ENCODE measurements at regions not wholly inside any gene's neighbourhood (a gene's known extent, or its start where the extent isn't known, plus 50 kb on each side); places are given as distances from the start of the nearest gene placed in this dataset.
"Not testable (repeated sequence)": the region's sequence is repeated elsewhere in the genome, so short reads cannot be mapped to it uniquely, and the experiment has no call there.

DNA sequence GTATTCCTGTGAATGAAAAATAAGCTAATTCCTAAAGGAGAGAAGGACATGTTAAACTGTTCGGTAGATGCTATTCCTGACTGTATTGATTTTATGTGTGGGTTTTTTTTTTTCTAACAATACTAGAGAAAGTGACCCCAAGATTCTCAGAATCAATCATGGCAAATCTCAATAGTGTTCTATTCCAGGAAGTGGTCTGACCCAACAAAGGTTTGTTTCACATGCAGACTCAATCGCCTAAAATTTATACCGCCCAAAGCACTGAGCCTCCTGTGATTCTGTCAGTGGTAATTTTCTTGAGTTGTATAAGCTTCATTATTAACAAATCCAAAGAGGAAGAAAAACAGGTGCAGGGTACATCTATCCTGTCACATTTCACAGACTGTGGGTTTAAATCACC is 293.7 kb downstream of the SUCLA2 start:
- TF ChIP-seq, protein P1, sequence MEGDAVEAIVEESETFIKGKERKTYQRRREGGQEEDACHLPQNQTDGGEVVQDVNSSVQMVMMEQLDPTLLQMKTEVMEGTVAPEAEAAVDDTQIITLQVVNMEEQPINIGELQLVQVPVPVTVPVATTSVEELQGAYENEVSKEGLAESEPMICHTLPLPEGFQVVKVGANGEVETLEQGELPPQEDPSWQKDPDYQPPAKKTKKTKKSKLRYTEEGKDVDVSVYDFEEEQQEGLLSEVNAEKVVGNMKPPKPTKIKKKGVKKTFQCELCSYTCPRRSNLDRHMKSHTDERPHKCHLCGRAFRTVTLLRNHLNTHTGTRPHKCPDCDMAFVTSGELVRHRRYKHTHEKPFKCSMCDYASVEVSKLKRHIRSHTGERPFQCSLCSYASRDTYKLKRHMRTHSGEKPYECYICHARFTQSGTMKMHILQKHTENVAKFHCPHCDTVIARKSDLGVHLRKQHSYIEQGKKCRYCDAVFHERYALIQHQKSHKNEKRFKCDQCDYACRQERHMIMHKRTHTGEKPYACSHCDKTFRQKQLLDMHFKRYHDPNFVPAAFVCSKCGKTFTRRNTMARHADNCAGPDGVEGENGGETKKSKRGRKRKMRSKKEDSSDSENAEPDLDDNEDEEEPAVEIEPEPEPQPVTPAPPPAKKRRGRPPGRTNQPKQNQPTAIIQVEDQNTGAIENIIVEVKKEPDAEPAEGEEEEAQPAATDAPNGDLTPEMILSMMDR (IDR thresholded peaks at IDR 0.05; ENCODE audit: low read depth, low read length): no peak
- TF ChIP-seq MYC (IDR thresholded peaks at IDR 0.05; ENCODE audit: low read depth, low read length) (no peak), POLR2A (IDR thresholded peaks at IDR 0.05; ENCODE audit: extremely low read depth, insufficient read length) (no peak)
- TF ChIP-seq, protein P2, sequence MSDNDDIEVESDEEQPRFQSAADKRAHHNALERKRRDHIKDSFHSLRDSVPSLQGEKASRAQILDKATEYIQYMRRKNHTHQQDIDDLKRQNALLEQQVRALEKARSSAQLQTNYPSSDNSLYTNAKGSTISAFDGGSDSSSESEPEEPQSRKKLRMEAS (IDR thresholded peaks at IDR 0.05; ENCODE audit: low read depth, low read length): no peak
- no peak overlapping the region for H3K4me3 ChIP-seq (ENCODE audit: low read depth, low read length)
- no peak for DNase-seq (ENCODE audit: low read depth)

DNA sequence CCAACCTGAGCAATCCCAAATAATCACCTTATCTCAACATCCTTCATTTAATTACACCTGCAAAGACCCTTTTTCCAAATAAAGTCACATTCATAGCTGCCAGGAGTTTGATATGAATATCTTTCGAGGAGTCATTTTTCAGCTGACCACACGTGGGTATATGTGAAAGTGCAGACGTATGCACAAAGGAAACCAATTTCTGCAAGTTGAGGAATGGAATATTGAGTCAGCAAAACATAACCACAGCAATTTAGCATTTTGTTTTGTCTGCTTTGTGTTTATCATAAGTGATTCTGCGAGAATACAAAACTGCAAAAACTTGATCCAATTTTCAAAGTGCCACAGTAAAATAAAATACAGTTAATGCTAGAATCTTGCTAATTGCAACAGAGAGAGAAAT is 295.9 kb downstream of the SUCLA2 start:
- TF ChIP-seq POLR2A (IDR thresholded peaks at IDR 0.05; ENCODE audit: extremely low read depth, insufficient read length) (no peak), MYC (IDR thresholded peaks at IDR 0.05; ENCODE audit: low read depth, low read length) (no peak)
- TF ChIP-seq, protein P1 (IDR thresholded peaks at IDR 0.05; ENCODE audit: low read depth, low read length): no peak
- TF ChIP-seq, protein P2 (IDR thresholded peaks at IDR 0.05; ENCODE audit: low read depth, low read length): no peak
- no peak for DNase-seq (ENCODE audit: low read depth)
- no peak overlapping the region for H3K4me3 ChIP-seq (ENCODE audit: low read depth, low read length)

DNA sequence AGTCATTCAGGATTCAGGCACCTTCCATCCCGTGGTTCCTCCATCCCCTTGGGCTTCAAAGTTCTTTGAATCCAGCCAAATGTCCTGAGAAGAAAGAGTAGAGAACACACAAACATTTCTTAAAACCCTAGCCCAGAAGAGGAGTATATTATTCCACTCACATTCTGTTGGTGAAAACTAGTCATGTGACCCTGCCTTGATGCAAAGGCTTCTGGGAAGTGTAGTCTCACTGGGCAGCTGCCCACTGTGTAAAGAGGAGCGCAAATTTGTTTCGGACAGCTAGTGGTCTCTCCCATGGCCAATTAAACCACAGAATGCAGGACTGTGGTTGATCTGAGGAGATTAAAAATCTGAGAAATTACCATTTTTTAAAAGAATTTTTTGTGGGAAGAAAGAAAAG is 304.4 kb downstream of the SUCLA2 start:
- TF ChIP-seq, protein P2 (IDR thresholded peaks at IDR 0.05; ENCODE audit: low read depth, low read length): no peak
- TF ChIP-seq POLR2A (IDR thresholded peaks at IDR 0.05; ENCODE audit: extremely low read depth, insufficient read length) (no peak), MYC (IDR thresholded peaks at IDR 0.05; ENCODE audit: low read depth, low read length) (no peak)
- TF ChIP-seq, protein P1 (IDR thresholded peaks at IDR 0.05; ENCODE audit: low read depth, low read length): no peak
- no peak for DNase-seq (ENCODE audit: low read depth)
- no peak overlapping the region for H3K4me3 ChIP-seq (ENCODE audit: low read depth, low read length)

DNA sequence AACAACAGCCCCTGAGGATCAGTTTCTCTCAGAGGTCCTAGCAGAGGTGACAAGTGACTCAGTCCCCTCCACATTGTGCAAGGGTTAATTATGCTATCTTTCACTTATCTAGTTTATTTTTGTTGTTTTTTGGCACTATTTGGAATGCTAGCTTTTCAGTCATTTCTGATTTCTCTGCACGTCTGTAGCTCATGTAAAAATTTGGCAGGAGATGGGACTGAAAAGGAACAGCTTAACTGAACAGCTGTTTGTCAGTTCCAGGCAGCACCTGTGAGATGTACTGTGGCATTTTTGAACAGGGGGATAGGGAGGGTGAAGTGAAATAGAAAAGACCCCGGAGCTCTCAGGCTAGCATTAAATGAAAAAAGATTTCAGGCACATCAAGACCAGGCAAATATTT is 313.5 kb downstream of the SUCLA2 start:
- no peak for DNase-seq (ENCODE audit: low read depth)
- H3K4me3 ChIP-seq (ENCODE audit: low read depth, low read length): no peak overlapping the region
- TF ChIP-seq POLR2A (IDR thresholded peaks at IDR 0.05; ENCODE audit: extremely low read depth, insufficient read length) (no peak), MYC (IDR thresholded peaks at IDR 0.05; ENCODE audit: low read depth, low read length) (no peak)
- TF ChIP-seq, protein P1 (IDR thresholded peaks at IDR 0.05; ENCODE audit: low read depth, low read length): no peak
- TF ChIP-seq, protein P2 (IDR thresholded peaks at IDR 0.05; ENCODE audit: low read depth, low read length): no peak

DNA sequence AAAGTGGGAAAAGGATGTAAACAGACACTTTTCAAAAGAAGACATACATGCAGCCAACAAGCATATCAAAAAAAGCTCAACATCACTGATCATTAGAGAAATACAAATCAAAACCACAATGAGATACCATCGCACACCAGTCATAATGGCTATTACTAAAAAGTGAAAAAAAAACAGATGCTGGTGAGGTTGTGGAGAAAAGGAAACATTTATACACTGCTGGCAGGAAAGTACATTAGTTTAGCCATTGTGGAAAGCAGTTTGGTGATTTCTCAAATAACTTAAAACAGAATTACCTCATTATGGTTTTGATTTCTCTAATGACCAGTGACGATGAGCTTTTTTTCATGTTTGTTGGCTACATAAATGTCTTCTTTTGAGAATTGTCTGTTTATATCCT is 315.9 kb downstream of the SUCLA2 start:
- H3K4me3 ChIP-seq (ENCODE audit: low read depth, low read length); DNase-seq (ENCODE audit: low read depth): not testable (repeated sequence)

DNA sequence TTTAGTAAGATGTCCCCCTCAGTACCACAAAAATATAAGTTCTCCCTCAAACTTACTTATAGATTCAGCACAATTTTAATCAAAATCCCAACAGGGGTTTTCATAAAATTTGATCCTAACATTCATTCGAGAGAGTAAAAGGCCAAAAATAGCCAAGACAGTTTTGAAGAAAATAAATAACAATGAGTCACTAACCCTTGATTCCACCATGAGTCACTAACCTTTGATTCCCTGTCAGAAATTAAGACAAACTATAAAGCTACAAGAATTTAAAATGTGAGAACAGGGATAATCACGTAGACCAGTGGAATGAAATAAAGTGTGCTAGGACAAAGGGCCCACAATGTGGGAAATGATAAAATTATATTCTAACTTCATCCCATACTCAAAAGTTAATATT is 320.3 kb downstream of the SUCLA2 start:
- no peak for DNase-seq (ENCODE audit: low read depth)
- no peak overlapping the region for H3K4me3 ChIP-seq (ENCODE audit: low read depth, low read length)
- TF ChIP-seq MYC (IDR thresholded peaks at IDR 0.05; ENCODE audit: low read depth, low read length): no peak
- TF ChIP-seq, protein P2 (IDR thresholded peaks at IDR 0.05; ENCODE audit: low read depth, low read length): no peak
- TF ChIP-seq POLR2A (IDR thresholded peaks at IDR 0.05; ENCODE audit: extremely low read depth, insufficient read length): no peak
- TF ChIP-seq, protein P1 (IDR thresholded peaks at IDR 0.05; ENCODE audit: low read depth, low read length): no peak

All from NB4 (cell line).